AG04450 (cell line): ENCODE measurements at regions not wholly inside any gene's neighbourhood (a gene's known extent, or its start where the extent isn't known, plus 50 kb on each side); places are given as distances from the start of the nearest gene placed in this dataset.

Experiments
- CTCF ChIA-PET: fragments of 300-600, 350-600 bp; formaldehyde crosslinking; extraction: SDS; loops from one replicate; lab custom pipeline; 2022; ENCODE audit warnings: antibody characterized with exemption, inconsistent platforms; lab: Charles Lee
- POLR2A ChIA-PET: fragments of 350-600 bp; formaldehyde crosslinking; extraction: SDS; loops from one replicate; lab custom pipeline; 2021; ENCODE audit warnings: antibody characterized with exemption, inconsistent platforms; lab: Yijun Ruan, JAX
- DNase-seq: peaks from one replicate; pipeline ENCODE4 v3.0.0-alpha.2; 2011; ENCODE audit warnings: low read depth, low spot score
- H3K27ac ChIP-seq: one replicate; pipeline ENCODE4 v1.5.1; 2012; ENCODE audit warnings: low read depth, low read length, control low read depth
- H3K27me3 ChIP-seq: one replicate; pipeline ENCODE4 v1.6.0; 2012; ENCODE audit warnings: low read length; ENCODE audit not compliant: control insufficient read depth, insufficient read depth
- H3K4me3 ChIP-seq: 2 replicates; pipeline ENCODE4 v1.5.1; 2011; ENCODE audit warnings: mild to moderate bottlenecking, low read depth, low read length, control low read depth
- H3K9me3 ChIP-seq: 2 replicates; pipeline ENCODE4 v1.5.1; 2012; ENCODE audit warnings: low read length; ENCODE audit not compliant: control insufficient read depth, insufficient read depth
- TF ChIP-seq, protein P1 (sequence below): IDR thresholded peaks from 2 replicates; pipeline ENCODE4 v1.5.1; 2011; ENCODE audit warnings: low read depth, low read length, control low read depth, inconsistent platforms

DNA sequence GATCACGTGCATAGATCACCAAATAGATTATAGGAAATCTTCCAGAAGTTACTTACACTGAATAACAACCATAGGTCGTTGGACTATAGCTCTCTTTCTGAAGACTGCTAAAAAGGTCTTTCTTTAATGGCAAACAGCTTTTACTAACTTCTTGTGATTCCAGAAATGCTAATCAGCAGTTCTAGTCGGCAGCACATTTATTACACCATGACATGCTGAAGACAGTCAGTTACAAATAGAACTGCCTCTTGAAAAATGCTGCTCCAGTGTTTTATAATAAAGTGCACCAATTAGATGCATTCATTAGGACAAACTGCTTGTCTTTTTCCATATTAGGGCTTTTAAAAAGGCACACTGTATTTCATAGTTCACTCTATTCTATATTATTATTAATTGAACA is 488.2 kb downstream of the PABPC4L start:
- POLR2A ChIA-PET: no interaction called here

DNA sequence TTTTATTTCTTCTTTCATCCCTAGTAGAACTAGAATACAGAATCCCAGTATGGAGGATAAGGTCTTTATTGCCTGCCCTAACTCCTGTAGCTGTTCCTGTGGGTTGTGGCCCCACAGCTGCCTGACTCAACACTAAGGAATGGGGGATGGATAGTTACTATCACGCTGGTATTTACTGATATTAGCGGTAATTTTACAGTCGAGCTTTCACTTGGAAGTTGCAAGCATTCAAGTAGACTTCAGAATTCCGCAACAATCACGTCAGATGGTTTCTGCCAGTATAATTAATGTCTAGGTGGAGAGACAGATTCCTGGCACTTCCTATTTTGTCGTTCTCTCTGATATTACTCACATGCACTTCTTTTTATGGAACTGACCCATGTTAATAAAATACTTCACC is 489.8 kb downstream of the PABPC4L start:
- no peak overlapping the region for H3K4me3 ChIP-seq
- CTCF ChIA-PET: no interaction called here
- POLR2A ChIA-PET: no interaction called here
- no peaks in the 10 kb centered on the region for H3K9me3 ChIP-seq
- DNase-seq: no peak
- TF ChIP-seq, protein P1, sequence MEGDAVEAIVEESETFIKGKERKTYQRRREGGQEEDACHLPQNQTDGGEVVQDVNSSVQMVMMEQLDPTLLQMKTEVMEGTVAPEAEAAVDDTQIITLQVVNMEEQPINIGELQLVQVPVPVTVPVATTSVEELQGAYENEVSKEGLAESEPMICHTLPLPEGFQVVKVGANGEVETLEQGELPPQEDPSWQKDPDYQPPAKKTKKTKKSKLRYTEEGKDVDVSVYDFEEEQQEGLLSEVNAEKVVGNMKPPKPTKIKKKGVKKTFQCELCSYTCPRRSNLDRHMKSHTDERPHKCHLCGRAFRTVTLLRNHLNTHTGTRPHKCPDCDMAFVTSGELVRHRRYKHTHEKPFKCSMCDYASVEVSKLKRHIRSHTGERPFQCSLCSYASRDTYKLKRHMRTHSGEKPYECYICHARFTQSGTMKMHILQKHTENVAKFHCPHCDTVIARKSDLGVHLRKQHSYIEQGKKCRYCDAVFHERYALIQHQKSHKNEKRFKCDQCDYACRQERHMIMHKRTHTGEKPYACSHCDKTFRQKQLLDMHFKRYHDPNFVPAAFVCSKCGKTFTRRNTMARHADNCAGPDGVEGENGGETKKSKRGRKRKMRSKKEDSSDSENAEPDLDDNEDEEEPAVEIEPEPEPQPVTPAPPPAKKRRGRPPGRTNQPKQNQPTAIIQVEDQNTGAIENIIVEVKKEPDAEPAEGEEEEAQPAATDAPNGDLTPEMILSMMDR: no peak
- no peaks in the 10 kb centered on the region for H3K27me3 ChIP-seq
- H3K27ac ChIP-seq: no peak overlapping the region

More for the DNA sequence above, 488.2 kb downstream of the PABPC4L start:
- H3K27ac ChIP-seq: no peak overlapping the region
- no peak overlapping the region for H3K4me3 ChIP-seq
- no peak for DNase-seq
- CTCF ChIA-PET: no interaction called here
- no peaks in the 10 kb centered on the region for H3K9me3 ChIP-seq
- no peaks in the 10 kb centered on the region for H3K27me3 ChIP-seq
- TF ChIP-seq, protein P1: no peak

GRCh38 chr4:133694416-133694815 is 507.2 kb downstream of the PABPC4L start:
- no peak overlapping the region for H3K27ac ChIP-seq
- no peaks in the 10 kb centered on the region for H3K27me3 ChIP-seq
- TF ChIP-seq, protein P1: no peak
- CTCF ChIA-PET: no interaction called here
- POLR2A ChIA-PET: no interaction called here
- DNase-seq: no peak
- H3K4me3 ChIP-seq: no peak overlapping the region
- no peaks in the 10 kb centered on the region for H3K9me3 ChIP-seq

DNA sequence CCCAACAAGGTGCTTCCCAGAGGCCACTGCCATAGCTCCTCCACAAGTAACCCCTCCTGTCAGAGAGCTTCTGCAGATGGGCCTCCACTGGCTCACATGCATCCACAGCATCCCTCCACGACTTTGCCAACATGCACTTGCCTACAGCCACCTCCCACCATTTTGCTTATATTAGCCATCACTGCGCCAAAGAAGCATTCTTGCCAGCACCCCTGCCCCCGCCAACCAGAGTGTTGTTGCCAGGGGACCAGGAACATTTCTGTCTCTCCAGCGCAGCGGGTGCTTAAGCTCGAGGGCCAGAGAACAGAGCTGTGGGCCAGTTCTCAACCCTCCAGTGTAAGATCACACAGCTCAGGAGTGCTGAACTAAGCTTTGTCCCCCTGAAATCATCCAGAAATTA is 517.6 kb downstream of the PABPC4L start:
- H3K4me3 ChIP-seq: no peak overlapping the region
- H3K27me3 ChIP-seq: no peaks in the 10 kb centered on the region
- no peak for DNase-seq
- H3K27ac ChIP-seq: no peak overlapping the region
- ChIA-PET POLR2A (no interaction called here), CTCF (no interaction called here)
- no peaks in the 10 kb centered on the region for H3K9me3 ChIP-seq
- TF ChIP-seq, protein P1: no peak

GRCh38 chr4:133668061-133668851 is 519.2 kb downstream of the PCDH10 start:
- POLR2A ChIA-PET: no interaction called here
- TF ChIP-seq, protein P1: no peak
- CTCF ChIA-PET: no interaction called here
- no peak overlapping the region for H3K27ac ChIP-seq
- no peak overlapping the region for H3K4me3 ChIP-seq
- no peak for DNase-seq
- no peaks in the 10 kb centered on the region for H3K27me3 ChIP-seq
- H3K9me3 ChIP-seq: no peaks in the 10 kb centered on the region
